ENCODE measurements at regions not wholly inside any gene's neighbourhood (a gene's known extent, or its start where the extent isn't known, plus 50 kb on each side); places are given as distances from the start of the nearest gene placed in this dataset.

DNA sequence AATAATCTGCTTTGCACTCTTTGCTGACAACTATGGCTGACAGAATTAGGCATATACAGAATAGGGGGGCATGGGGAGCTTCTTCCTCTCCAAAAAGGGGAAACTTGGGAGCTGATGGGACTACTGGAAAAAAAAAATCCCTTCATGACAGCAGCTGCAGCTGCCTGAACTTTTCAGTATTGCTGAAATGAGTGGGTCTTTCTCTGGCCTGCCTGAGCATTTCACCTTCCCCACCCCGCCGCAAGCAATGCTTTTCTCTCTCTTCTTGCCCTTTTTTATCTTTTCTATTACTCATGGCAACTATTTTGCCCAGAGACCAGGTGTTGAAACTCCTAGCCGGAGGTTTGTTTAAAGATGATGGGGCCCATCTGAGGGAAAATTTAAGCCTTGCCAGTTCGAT is 244.9 kb downstream of the SEMA3D start:
- Histone ChIP-seq H3K9me3 (ENCODE audit: insufficient read depth, low read depth, low read length) (no peaks in the 10 kb centered on the region), H3K9ac (ENCODE audit: low read depth, low read length, poor library complexity, severe bottlenecking) (no peak overlapping the region), H3K4me3 (ENCODE audit: low read length, poor library complexity, severe bottlenecking) (no peak overlapping the region), H3K4me2 (ENCODE audit: low read depth, low read length, poor library complexity, severe bottlenecking) (no peak overlapping the region), H3K27me3 (ENCODE audit: insufficient read depth, low read length, poor library complexity, severe bottlenecking) (no peaks in the 10 kb centered on the region), H2AFZ (ENCODE audit: low read length) (no peak overlapping the region), H3F3A (ENCODE audit: low read depth) (no peaks in the 10 kb centered on the region), H3K9me2 (replicated peaks; ENCODE audit: low read depth, low read length) (no peaks in the 10 kb centered on the region), H3K79me2 (ENCODE audit: insufficient read depth, low read length) (no peaks in the 10 kb centered on the region), H4K20me1 (ENCODE audit: insufficient read depth, low read length, poor library complexity, severe bottlenecking) (no peaks in the 10 kb centered on the region), H3K36me3 (ENCODE audit: insufficient read depth, low read length) (no peaks in the 10 kb centered on the region), H3K4me1 (ENCODE audit: insufficient read depth, low read length, poor library complexity, severe bottlenecking) (no peaks in the 10 kb centered on the region)
- TF ChIP-seq, protein P1, sequence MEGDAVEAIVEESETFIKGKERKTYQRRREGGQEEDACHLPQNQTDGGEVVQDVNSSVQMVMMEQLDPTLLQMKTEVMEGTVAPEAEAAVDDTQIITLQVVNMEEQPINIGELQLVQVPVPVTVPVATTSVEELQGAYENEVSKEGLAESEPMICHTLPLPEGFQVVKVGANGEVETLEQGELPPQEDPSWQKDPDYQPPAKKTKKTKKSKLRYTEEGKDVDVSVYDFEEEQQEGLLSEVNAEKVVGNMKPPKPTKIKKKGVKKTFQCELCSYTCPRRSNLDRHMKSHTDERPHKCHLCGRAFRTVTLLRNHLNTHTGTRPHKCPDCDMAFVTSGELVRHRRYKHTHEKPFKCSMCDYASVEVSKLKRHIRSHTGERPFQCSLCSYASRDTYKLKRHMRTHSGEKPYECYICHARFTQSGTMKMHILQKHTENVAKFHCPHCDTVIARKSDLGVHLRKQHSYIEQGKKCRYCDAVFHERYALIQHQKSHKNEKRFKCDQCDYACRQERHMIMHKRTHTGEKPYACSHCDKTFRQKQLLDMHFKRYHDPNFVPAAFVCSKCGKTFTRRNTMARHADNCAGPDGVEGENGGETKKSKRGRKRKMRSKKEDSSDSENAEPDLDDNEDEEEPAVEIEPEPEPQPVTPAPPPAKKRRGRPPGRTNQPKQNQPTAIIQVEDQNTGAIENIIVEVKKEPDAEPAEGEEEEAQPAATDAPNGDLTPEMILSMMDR (conservative IDR thresholded peaks at IDR 0.05; ENCODE audit: low read length) = no peak
- TF ChIP-seq EZH2phosphoT487 (IDR thresholded peaks at IDR 0.05; ENCODE audit: borderline replicate concordance) = no peak

DNA sequence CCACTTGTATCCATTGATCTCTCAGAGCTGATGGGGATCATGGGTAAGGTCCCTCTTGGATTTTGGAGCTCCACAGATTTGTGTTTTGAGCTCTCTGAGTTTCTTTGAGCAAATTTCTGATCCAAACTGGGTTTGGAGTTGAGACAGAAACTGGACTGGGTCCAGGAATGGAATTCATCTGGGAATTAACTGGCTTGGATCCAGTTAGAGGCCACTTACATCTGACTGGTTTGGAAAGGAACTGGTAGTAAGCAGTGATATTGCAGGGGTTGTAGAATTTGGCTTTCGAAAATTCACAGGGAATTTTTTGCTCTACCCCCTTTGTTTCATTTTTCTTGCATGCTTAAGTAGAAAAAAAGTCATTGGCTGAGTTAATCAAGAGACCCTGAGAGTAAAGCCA is 245.6 kb downstream of the SEMA3D start:
- no peaks in the 10 kb centered on the region for H3K27me3 ChIP-seq (ENCODE audit: insufficient read depth, low read length, poor library complexity, severe bottlenecking)
- H3K79me2 ChIP-seq (ENCODE audit: insufficient read depth, low read length) = no peaks in the 10 kb centered on the region
- H3K9me3 ChIP-seq (ENCODE audit: insufficient read depth, low read depth, low read length) = no peaks in the 10 kb centered on the region
- H2AFZ ChIP-seq (ENCODE audit: low read length) = no peak overlapping the region
- no peaks in the 10 kb centered on the region for H3K4me1 ChIP-seq (ENCODE audit: insufficient read depth, low read length, poor library complexity, severe bottlenecking)
- H3K9ac ChIP-seq (ENCODE audit: low read depth, low read length, poor library complexity, severe bottlenecking) = no peak overlapping the region
- no peaks in the 10 kb centered on the region for H4K20me1 ChIP-seq (ENCODE audit: insufficient read depth, low read length, poor library complexity, severe bottlenecking)
- H3K36me3 ChIP-seq (ENCODE audit: insufficient read depth, low read length) = no peaks in the 10 kb centered on the region
- no peak overlapping the region for H3K4me3 ChIP-seq (ENCODE audit: low read length, poor library complexity, severe bottlenecking)
- no peaks in the 10 kb centered on the region for H3F3A ChIP-seq (ENCODE audit: low read depth)
- no peak for TF ChIP-seq EZH2phosphoT487 (IDR thresholded peaks at IDR 0.05; ENCODE audit: borderline replicate concordance)
- TF ChIP-seq, protein P1 (conservative IDR thresholded peaks at IDR 0.05; ENCODE audit: low read length) = no peak
- no peaks in the 10 kb centered on the region for H3K9me2 ChIP-seq (replicated peaks; ENCODE audit: low read depth, low read length)
- no peak overlapping the region for H3K4me2 ChIP-seq (ENCODE audit: low read depth, low read length, poor library complexity, severe bottlenecking)

DNA sequence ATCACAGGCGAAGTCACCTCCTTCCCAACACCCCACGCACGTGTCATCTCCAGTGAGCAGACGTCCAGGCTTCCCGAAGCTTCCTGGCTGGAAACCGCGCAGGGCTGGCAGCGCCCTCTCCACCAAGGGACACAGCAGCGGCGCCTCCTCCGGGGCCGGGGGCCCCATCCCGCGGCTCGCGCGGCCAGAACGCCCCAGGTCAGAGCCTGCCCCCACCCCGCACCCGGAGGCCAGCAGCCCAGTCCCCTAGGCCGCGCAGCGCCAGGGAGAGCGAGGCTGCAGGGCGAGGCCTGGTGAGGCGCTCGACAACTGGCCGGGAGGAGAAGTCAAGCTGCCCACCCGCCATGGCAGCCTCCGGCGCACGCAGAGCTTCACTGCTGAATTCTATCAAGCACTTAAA is 247.0 kb downstream of the SEMA3D start:
- TF ChIP-seq, protein P1 (conservative IDR thresholded peaks at IDR 0.05; ENCODE audit: low read length) = no peak
- TF ChIP-seq EZH2phosphoT487 (IDR thresholded peaks at IDR 0.05; ENCODE audit: borderline replicate concordance) = no peak
- Histone ChIP-seq H3K4me1 (ENCODE audit: insufficient read depth, low read length, poor library complexity, severe bottlenecking) (no peaks in the 10 kb centered on the region), H4K20me1 (ENCODE audit: insufficient read depth, low read length, poor library complexity, severe bottlenecking) (no peaks in the 10 kb centered on the region), H3K79me2 (ENCODE audit: insufficient read depth, low read length) (no peaks in the 10 kb centered on the region), H3K9me2 (replicated peaks; ENCODE audit: low read depth, low read length) (no peaks in the 10 kb centered on the region), H3F3A (ENCODE audit: low read depth) (no peaks in the 10 kb centered on the region), H3K9ac (ENCODE audit: low read depth, low read length, poor library complexity, severe bottlenecking) (no peak overlapping the region), H2AFZ (ENCODE audit: low read length) (no peak overlapping the region), H3K9me3 (ENCODE audit: insufficient read depth, low read depth, low read length) (no peaks in the 10 kb centered on the region), H3K4me3 (ENCODE audit: low read length, poor library complexity, severe bottlenecking) (no peak overlapping the region), H3K27me3 (ENCODE audit: insufficient read depth, low read length, poor library complexity, severe bottlenecking) (no peaks in the 10 kb centered on the region), H3K36me3 (ENCODE audit: insufficient read depth, low read length) (no peaks in the 10 kb centered on the region), H3K4me2 (ENCODE audit: low read depth, low read length, poor library complexity, severe bottlenecking) (no peak overlapping the region)

Data from Loucy (cell line).